Right atrium auricular region (tissue), 2 donors: ENCODE measurements at regions not wholly inside any gene's neighbourhood (a gene's known extent, or its start where the extent isn't known, plus 50 kb on each side); places are given as distances from the start of the nearest gene placed in this dataset.

Experiments
- DNase-seq: peaks from one replicate; pipeline ENCODE4 v3.0.0-alpha.2; 2019; ENCODE audit warnings: low spot score
- H3K27ac ChIP-seq, 2 donors: fragments of 200-600 bp; sonication (generic); 1 replicate in 1 of 2; 2 replicates in 1 of 2; pipeline ENCODE4 v1.5.1; 2016 to 2019
- H3K27me3 ChIP-seq, 2 donors: fragments of 200-600 bp; sonication (generic); one replicate each; pipeline versions ENCODE4 v1.5.1 to v1.6.0; 2017 to 2019
- H3K36me3 ChIP-seq: fragments of 200-600 bp; sonication (generic); one replicate; pipeline ENCODE4 v1.5.1; 2016
- H3K4me1 ChIP-seq, 2 donors: fragments of 200-600 bp; sonication (generic); one replicate each; pipeline versions ENCODE4 v1.5.1 to v1.6.0; 2017 to 2019
- H3K4me3 ChIP-seq, 2 donors: fragments of 200-600 bp; sonication (generic); 1 replicate in 1 of 2; 2 replicates in 1 of 2; pipeline ENCODE4 v1.5.1; 2017 to 2019; ENCODE audit warnings: mild to moderate bottlenecking in 1 of 2, moderate library complexity in 1 of 2
- H3K9me3 ChIP-seq, 2 donors: fragments of 200-600 bp; sonication (generic); one replicate each; pipeline ENCODE4 v1.5.1; 2019
- TF ChIP-seq, protein P1 (sequence below), 2 donors: fragments of 200-600 bp; sonication (generic); IDR thresholded peaks; one replicate each; pipeline ENCODE4 v1.5.1; 2019; ENCODE audit warnings: antibody characterized with exemption in 2 of 2

- Histone ChIP-seq H3K9me3 (no peaks in the 10 kb centered on the region), H3K4me3 (no peak overlapping the region), H3K27me3 (no peaks in the 10 kb centered on the region), H3K4me1 (no peaks in the 10 kb centered on the region), H3K27ac (no peak overlapping the region), H3K36me3 (no peaks in the 10 kb centered on the region)
- DNase-seq: no peak
- TF ChIP-seq, protein P1, sequence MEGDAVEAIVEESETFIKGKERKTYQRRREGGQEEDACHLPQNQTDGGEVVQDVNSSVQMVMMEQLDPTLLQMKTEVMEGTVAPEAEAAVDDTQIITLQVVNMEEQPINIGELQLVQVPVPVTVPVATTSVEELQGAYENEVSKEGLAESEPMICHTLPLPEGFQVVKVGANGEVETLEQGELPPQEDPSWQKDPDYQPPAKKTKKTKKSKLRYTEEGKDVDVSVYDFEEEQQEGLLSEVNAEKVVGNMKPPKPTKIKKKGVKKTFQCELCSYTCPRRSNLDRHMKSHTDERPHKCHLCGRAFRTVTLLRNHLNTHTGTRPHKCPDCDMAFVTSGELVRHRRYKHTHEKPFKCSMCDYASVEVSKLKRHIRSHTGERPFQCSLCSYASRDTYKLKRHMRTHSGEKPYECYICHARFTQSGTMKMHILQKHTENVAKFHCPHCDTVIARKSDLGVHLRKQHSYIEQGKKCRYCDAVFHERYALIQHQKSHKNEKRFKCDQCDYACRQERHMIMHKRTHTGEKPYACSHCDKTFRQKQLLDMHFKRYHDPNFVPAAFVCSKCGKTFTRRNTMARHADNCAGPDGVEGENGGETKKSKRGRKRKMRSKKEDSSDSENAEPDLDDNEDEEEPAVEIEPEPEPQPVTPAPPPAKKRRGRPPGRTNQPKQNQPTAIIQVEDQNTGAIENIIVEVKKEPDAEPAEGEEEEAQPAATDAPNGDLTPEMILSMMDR (IDR thresholded peaks at IDR 0.05): no peak
Observed at GRCh38 chr15:55017635-55018034, 179.1 kb downstream of the RSL24D1 start.

DNA sequence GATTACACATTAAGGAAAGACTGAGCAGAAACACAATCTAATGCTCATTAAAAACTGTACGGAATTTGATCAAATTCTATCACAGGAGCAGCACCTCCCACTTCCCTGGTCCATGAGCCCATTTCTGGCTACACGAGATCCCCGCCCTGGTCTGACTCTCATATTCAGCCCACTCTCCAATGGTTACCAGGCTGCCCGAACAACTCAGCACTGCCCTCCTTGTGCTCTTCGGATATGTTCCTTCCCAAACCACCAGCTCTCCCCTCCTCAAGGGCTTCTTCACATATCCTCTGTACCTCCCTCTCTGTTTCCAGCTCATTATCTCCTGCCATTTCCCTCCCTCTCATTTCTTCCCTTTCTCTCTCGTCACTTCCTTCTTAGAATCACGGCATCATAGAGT, 180.5 kb downstream of the RSL24D1 start:
- Histone ChIP-seq H3K4me3 (no peak overlapping the region), H3K27me3 (no peaks in the 10 kb centered on the region), H3K4me1 (no peaks in the 10 kb centered on the region), H3K36me3 (no peaks in the 10 kb centered on the region), H3K27ac (no peak overlapping the region), H3K9me3 (no peaks in the 10 kb centered on the region)
- no peak for DNase-seq
- TF ChIP-seq, protein P1 (IDR thresholded peaks at IDR 0.05): no peak

DNA sequence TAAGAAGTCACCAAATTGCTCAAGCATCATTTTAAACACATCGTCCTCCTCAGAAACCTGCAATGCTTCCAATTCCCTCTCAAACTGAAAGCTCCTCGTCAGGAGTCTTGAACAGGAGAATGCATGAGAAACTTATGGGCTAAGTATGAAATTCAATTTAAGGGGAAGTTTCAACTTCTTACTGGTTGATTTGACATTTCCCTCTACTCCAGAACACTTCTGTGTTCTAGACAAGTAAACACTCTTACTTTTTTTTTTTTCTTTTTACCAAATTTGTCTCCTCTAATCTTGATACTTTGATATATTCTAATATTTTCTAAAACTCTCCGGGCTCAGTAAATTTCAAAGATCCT, 181.7 kb downstream of the RSL24D1 start:
- H3K9me3 ChIP-seq: no peaks in the 10 kb centered on the region
- H3K4me1 ChIP-seq: no peaks in the 10 kb centered on the region
- no peaks in the 10 kb centered on the region for H3K27me3 ChIP-seq
- H3K36me3 ChIP-seq: no peaks in the 10 kb centered on the region
- TF ChIP-seq, protein P1 (IDR thresholded peaks at IDR 0.05): no peak
- DNase-seq: no peak
- H3K27ac ChIP-seq: no peak overlapping the region
- H3K4me3 ChIP-seq: no peak overlapping the region

GRCh38 chr15:55014391-55015092, 182.2 kb downstream of the RSL24D1 start:
- no peak overlapping the region for H3K27ac ChIP-seq
- H3K36me3 ChIP-seq: no peaks in the 10 kb centered on the region
- no peaks in the 10 kb centered on the region for H3K27me3 ChIP-seq
- TF ChIP-seq, protein P1 (IDR thresholded peaks at IDR 0.05): no peak
- no peaks in the 10 kb centered on the region for H3K4me1 ChIP-seq
- no peak for DNase-seq
- H3K9me3 ChIP-seq: no peaks in the 10 kb centered on the region
- no peak overlapping the region for H3K4me3 ChIP-seq

DNA sequence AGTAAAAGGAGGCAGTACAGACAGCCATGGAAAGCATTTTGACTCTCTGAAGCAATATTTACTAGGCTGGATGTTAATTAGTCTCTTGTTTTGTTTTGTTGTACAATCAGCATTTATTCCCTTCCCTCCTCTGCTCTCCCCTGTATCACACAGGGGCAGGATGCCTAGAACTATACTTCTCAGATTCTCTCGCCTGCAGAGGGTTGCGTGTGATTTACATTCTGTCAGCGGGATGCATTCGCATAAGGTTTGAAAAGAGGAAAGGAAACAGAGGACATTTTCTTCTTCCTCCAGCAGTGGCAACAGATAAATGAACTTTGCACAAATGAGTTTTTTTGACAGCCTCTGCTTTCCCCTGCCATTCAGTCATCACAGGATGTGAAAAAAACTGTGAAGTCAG, 188.3 kb downstream of the RSL24D1 start:
- no peak for DNase-seq
- Histone ChIP-seq H3K4me3 (no peak overlapping the region), H3K27me3 (no peaks in the 10 kb centered on the region), H3K4me1 (peaks cover 0 to 7% of the 10 kb centered on the region in 2 donors), H3K9me3 (no peaks in the 10 kb centered on the region), H3K36me3 (no peaks in the 10 kb centered on the region), H3K27ac (no peak overlapping the region)
- TF ChIP-seq, protein P1 (IDR thresholded peaks at IDR 0.05): no peak

GRCh38 chr15:55007561-55007960, 189.2 kb downstream of the RSL24D1 start:
- DNase-seq: peak; percentile 69
- Histone ChIP-seq H3K9me3 (no peaks in the 10 kb centered on the region), H3K27me3 (no peaks in the 10 kb centered on the region), H3K4me3 (no peak overlapping the region), H3K27ac (no peak overlapping the region), H3K36me3 (no peaks in the 10 kb centered on the region), H3K4me1 (peaks cover 0 to 7% of the 10 kb centered on the region in 2 donors)
- TF ChIP-seq, protein P1 (IDR thresholded peaks at IDR 0.05): no peak
